ENCODE measurements at regions not wholly inside any gene's neighbourhood (a gene's known extent, or its start where the extent isn't known, plus 50 kb on each side); places are given as distances from the start of the nearest gene placed in this dataset.

DNA sequence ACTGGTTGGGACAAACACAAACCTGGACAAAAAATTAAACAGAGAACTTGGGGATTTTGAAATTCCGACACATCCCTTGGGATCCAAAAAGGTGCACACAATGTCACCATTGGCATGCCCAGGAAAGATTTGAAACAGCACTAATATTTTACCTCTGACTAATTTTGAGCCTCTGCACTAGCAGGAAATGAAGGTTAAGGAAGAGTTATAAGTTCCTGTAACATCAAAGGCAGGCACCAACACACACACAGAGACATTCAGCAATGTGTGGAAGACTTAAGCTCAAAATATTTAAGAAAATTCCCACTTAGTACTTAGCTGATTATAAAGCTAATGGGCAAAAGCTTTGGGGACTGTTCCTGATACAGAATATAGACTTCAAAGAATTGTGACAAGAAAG, 247.0 kb downstream of the CDH9 start:
- ChIA-PET POLR2A (no interaction called here), CTCF (no interaction called here)
- no peak overlapping the region for H3K4me3 ChIP-seq (ENCODE audit: low read depth, low read length)
- TF ChIP-seq, protein P1, sequence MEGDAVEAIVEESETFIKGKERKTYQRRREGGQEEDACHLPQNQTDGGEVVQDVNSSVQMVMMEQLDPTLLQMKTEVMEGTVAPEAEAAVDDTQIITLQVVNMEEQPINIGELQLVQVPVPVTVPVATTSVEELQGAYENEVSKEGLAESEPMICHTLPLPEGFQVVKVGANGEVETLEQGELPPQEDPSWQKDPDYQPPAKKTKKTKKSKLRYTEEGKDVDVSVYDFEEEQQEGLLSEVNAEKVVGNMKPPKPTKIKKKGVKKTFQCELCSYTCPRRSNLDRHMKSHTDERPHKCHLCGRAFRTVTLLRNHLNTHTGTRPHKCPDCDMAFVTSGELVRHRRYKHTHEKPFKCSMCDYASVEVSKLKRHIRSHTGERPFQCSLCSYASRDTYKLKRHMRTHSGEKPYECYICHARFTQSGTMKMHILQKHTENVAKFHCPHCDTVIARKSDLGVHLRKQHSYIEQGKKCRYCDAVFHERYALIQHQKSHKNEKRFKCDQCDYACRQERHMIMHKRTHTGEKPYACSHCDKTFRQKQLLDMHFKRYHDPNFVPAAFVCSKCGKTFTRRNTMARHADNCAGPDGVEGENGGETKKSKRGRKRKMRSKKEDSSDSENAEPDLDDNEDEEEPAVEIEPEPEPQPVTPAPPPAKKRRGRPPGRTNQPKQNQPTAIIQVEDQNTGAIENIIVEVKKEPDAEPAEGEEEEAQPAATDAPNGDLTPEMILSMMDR (IDR thresholded peaks at IDR 0.05; ENCODE audit: insufficient read depth, low read length, missing control alignments) = no peak
- DNase-seq (ENCODE audit: low read depth, low spot score) = no peak

DNA sequence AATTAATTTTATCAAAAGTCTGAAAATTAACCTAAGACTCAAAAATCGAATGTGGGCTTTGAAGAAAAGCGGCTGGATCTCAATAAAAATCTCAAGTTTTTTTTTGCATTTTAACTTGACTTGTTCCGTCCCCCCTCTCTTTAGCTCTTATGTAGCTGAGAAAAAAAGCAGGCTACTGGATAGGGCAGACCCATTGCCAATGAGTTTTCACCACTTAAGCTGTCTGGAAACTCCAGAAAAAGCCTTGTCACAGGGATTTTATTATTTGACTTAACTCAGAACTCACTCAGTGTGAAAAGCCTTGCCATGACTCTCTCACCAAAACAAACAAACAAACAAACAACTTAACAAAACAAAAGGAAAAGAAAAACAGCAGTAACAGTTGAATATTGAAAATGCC, 247.4 kb downstream of the CDH9 start:
- CTCF ChIA-PET = no interaction called here
- POLR2A ChIA-PET = no interaction called here
- no peak for DNase-seq (ENCODE audit: low read depth, low spot score)
- TF ChIP-seq, protein P1 (IDR thresholded peaks at IDR 0.05; ENCODE audit: insufficient read depth, low read length, missing control alignments) = no peak
- no peak overlapping the region for H3K4me3 ChIP-seq (ENCODE audit: low read depth, low read length)

DNA sequence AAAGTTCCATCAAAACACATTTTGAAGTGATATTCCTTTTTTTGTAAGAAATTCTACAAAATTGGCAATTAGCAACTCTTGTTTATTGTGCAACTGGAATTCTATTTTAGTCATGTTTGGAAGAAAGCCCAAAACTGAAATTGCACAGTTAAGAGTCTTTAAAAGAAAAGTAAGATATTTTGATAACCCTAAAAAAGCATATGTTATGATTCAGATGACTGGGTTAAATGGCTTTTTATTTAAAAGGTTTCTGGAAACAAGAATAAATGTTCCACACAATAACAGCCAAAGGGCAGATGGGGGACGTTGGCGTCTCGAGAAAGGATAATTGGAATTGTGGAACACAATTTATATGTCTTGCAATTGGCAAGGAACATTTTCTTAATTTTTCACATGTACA, 275.2 kb downstream of the CDH9 start:
- POLR2A ChIA-PET = no interaction called here
- no peak for DNase-seq (ENCODE audit: low read depth, low spot score)
- TF ChIP-seq, protein P1 (IDR thresholded peaks at IDR 0.05; ENCODE audit: insufficient read depth, low read length, missing control alignments) = no peak
- no peak overlapping the region for H3K4me3 ChIP-seq (ENCODE audit: low read depth, low read length)
- CTCF ChIA-PET = no interaction called here

GRCh38 chr5:26761446-26761845, 276.9 kb downstream of the CDH9 start:
- H3K4me3 ChIP-seq (ENCODE audit: low read depth, low read length) = no peak overlapping the region
- CTCF ChIA-PET = no interaction called here
- no peak for DNase-seq (ENCODE audit: low read depth, low spot score)
- TF ChIP-seq, protein P1 (IDR thresholded peaks at IDR 0.05; ENCODE audit: insufficient read depth, low read length, missing control alignments) = no peak
- POLR2A ChIA-PET = no interaction called here

- POLR2A ChIA-PET = no interaction called here
- TF ChIP-seq, protein P1 (IDR thresholded peaks at IDR 0.05; ENCODE audit: insufficient read depth, low read length, missing control alignments) = no peak
- CTCF ChIA-PET = no interaction called here
- H3K4me3 ChIP-seq (ENCODE audit: low read depth, low read length) = no peak overlapping the region
- no peak for DNase-seq (ENCODE audit: low read depth, low spot score)
Measured at GRCh38 chr5:26761045-26761444, 277.3 kb downstream of the CDH9 start.

DNA sequence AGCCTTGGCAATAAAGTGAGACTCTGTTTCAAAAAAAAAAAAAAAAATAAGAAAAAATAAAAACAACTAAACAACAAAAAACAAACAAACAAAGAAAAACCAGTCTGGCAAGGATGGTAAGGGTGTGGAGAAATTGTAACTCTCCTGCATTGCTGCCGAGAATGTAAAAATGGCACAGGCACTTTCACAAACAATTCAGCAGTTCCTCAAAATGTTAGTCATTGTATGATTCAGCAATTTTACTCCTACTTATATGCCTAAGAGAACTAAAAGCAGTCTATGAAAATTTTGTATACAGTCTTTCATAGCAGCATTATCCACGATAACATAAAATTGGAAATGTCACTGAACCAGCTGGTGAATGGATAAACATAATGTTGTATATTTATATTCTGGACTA, 280.4 kb downstream of the CDH9 start:
- TF ChIP-seq, protein P1 (IDR thresholded peaks at IDR 0.05; ENCODE audit: insufficient read depth, low read length, missing control alignments) = no peak
- no peak overlapping the region for H3K4me3 ChIP-seq (ENCODE audit: low read depth, low read length)
- CTCF ChIA-PET = no interaction called here
- DNase-seq (ENCODE audit: low read depth, low spot score) = no peak
- POLR2A ChIA-PET = no interaction called here

Data from AG04449 (cell line).